Spleen (tissue), 11 donors: ENCODE measurements at regions not wholly inside any gene's neighbourhood (a gene's known extent, or its start where the extent isn't known, plus 50 kb on each side); places are given as distances from the start of the nearest gene placed in this dataset.

Source experiments
- DNase-seq: peaks from one replicate; pipeline ENCODE4 v3.0.0-alpha.2; 2020
- H3K27ac ChIP-seq, 8 donors: fragments of 200-600 bp; sonication (generic) in 7 of 8; 1 replicate in 4 of 8; 2 replicates in 4 of 8; pipeline versions ENCODE4 v1.5.0 to v1.8.0; 2016 to 2021; ENCODE audit warnings: inconsistent platforms in 4 of 8, mild to moderate bottlenecking in 4 of 8, moderate library complexity in 1 of 8
- H3K27me3 ChIP-seq, 7 donors: fragments of 200-600 bp; sonication (generic) in 6 of 7; replicated peaks in 1 of 7; 1 replicate in 4 of 7; 2 replicates in 3 of 7; pipeline versions ENCODE4 v1.5.0 to v1.8.0; 2016 to 2021; ENCODE audit warnings: inconsistent platforms in 3 of 7, mild to moderate bottlenecking in 1 of 7
- H3K36me3 ChIP-seq, 6 donors: fragments of 200-600 bp; sonication (generic) in 5 of 6; 1 replicate in 4 of 6; 2 replicates in 2 of 6; pipeline versions ENCODE4 v1.5.0 to v1.8.0; 2016 to 2021; ENCODE audit warnings: inconsistent platforms in 2 of 6
- H3K4me1 ChIP-seq, 6 donors: fragments of 200-600 bp; sonication (generic) in 5 of 6; 1 replicate in 3 of 6; 2 replicates in 3 of 6; pipeline versions ENCODE4 v1.5.0 to v1.8.0; 2016 to 2021; ENCODE audit warnings: inconsistent platforms in 3 of 6
- H3K4me3 ChIP-seq, 8 donors: fragments of 200-600 bp; sonication (generic) in 7 of 8; 1 replicate in 4 of 8; 2 replicates in 4 of 8; pipeline versions ENCODE4 v1.5.0 to v1.8.0; 2016 to 2021; ENCODE audit warnings: inconsistent platforms in 4 of 8, mild to moderate bottlenecking in 4 of 8, moderate library complexity in 2 of 8
- H3K9me3 ChIP-seq, 8 donors: fragments of 200-600 bp; sonication (generic) in 7 of 8; 1 replicate in 4 of 8; 2 replicates in 4 of 8; pipeline versions ENCODE4 v1.5.0 to v1.8.0; 2016 to 2021; ENCODE audit warnings: inconsistent platforms in 4 of 8
- POLR2A ChIP-seq, 3 donors: fragments of 450-650 bp; IDR thresholded peaks; one replicate each; pipeline ENCODE4 v1.5.1; 2017; ENCODE audit warnings: antibody characterized with exemption in 3 of 3, mild to moderate bottlenecking in 1 of 3
- POLR2AphosphoS5 ChIP-seq, 3 donors: sonication (generic); formaldehyde crosslinking; IDR thresholded peaks; one replicate each; pipeline ENCODE4 v1.5.1; 2017; ENCODE audit warnings: antibody characterized with exemption in 3 of 3
- WGBS, 5 donors: extraction: QIAGEN DNeasy Blood & Tissue Kit in 3 of 5; methylation state at CpG; one replicate each; pipeline versions ENCODE4 v1.1.5 to v1.1.7; 2013 to 2018; 5-methylcytosine and 5-hydroxymethylcytosine counted together
- intact Hi-C: fragments of 100-400 bp; cut with DNase I; formaldehyde crosslinking; loops from one replicate; pipeline ENCODE4 v1.15.0; 2023; ENCODE audit warnings: low total_unique reads
- TF ChIP-seq, protein P1 (sequence below), 11 experiments: fragments of 200-600 bp in 7 of 11; fragments of 450-650 bp in 4 of 11; sonication (generic) in 4 of 11; IDR thresholded peaks in 8 of 11; conservative IDR thresholded peaks in 3 of 11; 1 replicate in 7 of 11; 2 replicates in 4 of 11; pipeline versions ENCODE4 v1.4.0 to v1.8.0; 2016 to 2021; ENCODE audit warnings: antibody characterized with exemption in 11 of 11, inconsistent platforms in 4 of 11, mild to moderate bottlenecking in 1 of 11
- donor health status: healthy with polysubstance abuse.
- donor health status: DM: no; HTN: no; CAD: no; lungs with moderate emphysema.
- donor health status: DM: no; HTN: no; CAD: no.
- donor health status: Bipolar disorder and iron deficiency.
- donor health status: healthy.
- donor health status: DM: no; HTN: no; CAD: no.
- donor health status: DM: yes; HTN: yes; CAD: no.

DNA sequence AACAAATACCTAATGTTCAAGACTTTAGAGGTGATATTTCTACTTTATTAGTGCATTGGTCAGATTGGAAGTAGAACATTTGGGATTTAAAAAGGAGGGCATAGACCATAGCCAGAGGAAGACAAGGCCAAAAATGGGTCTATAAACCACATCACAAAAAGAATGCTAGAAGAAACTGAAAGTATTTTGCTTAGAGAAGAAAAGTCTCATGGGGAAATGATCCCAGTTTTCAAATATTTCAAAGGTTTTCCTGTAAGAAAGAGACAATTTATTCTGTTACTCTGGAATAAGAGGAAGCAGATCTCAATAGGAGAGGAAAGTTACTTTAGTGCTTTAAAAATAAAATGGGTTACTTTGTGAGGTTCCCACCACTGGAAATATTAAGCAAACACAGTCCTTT is 341.4 kb downstream of the TNS1 start:
- Histone ChIP-seq H3K27ac (no peak overlapping the region), H3K4me3 (no peak overlapping the region), H3K9me3 (no peaks in the 10 kb centered on the region), H3K27me3 (peaks cover 0 to 3% (median 0%) of the 10 kb centered on the region in 7 donors), H3K4me1 (peaks cover 0 to 10% (median 0%) of the 10 kb centered on the region in 6 donors), H3K36me3 (no peaks in the 10 kb centered on the region)
- DNase-seq = no peak
- no peak for TF ChIP-seq POLR2AphosphoS5 (IDR thresholded peaks at IDR 0.05)
- TF ChIP-seq, protein P1, sequence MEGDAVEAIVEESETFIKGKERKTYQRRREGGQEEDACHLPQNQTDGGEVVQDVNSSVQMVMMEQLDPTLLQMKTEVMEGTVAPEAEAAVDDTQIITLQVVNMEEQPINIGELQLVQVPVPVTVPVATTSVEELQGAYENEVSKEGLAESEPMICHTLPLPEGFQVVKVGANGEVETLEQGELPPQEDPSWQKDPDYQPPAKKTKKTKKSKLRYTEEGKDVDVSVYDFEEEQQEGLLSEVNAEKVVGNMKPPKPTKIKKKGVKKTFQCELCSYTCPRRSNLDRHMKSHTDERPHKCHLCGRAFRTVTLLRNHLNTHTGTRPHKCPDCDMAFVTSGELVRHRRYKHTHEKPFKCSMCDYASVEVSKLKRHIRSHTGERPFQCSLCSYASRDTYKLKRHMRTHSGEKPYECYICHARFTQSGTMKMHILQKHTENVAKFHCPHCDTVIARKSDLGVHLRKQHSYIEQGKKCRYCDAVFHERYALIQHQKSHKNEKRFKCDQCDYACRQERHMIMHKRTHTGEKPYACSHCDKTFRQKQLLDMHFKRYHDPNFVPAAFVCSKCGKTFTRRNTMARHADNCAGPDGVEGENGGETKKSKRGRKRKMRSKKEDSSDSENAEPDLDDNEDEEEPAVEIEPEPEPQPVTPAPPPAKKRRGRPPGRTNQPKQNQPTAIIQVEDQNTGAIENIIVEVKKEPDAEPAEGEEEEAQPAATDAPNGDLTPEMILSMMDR (IDR thresholded peaks at IDR 0.05 in 8 of 11, conservative IDR thresholded peaks at IDR 0.05 in 3 of 11) = no peak
- no peak for TF ChIP-seq POLR2A (IDR thresholded peaks at IDR 0.05)
- intact Hi-C loops = no loop called here

DNA sequence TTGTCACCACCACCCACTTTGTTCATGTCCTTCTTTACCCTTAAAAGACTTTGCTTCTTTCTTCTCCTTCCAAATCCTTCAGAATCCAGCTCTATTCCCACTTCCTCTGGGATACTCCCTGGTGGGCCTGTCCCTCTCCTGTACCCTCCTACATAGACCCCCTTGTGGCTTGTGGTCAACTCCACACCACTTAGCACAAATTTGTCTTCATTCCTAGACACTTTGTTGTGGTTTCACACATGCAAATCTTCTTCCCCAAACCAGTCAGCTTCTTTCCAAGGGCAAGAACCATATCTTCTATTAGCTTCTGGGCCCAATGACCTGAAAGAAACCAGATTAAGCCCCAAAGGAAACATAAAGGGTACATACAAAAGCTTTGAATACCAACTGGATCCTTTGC is 342.4 kb downstream of the TNS1 start:
- intact Hi-C loops = no loop called here
- Histone ChIP-seq H3K4me1 (peaks cover 0 to 10% (median 0%) of the 10 kb centered on the region in 6 donors), H3K4me3 (no peak overlapping the region), H3K9me3 (no peaks in the 10 kb centered on the region), H3K27ac (no peak overlapping the region), H3K36me3 (no peaks in the 10 kb centered on the region), H3K27me3 (peaks cover 0 to 3% (median 0%) of the 10 kb centered on the region in 7 donors)
- no peak for DNase-seq
- TF ChIP-seq, protein P1 (IDR thresholded peaks at IDR 0.05 in 8 of 11, conservative IDR thresholded peaks at IDR 0.05 in 3 of 11) = no peak
- TF ChIP-seq POLR2A (IDR thresholded peaks at IDR 0.05) = no peak
- no peak for TF ChIP-seq POLR2AphosphoS5 (IDR thresholded peaks at IDR 0.05)

DNA sequence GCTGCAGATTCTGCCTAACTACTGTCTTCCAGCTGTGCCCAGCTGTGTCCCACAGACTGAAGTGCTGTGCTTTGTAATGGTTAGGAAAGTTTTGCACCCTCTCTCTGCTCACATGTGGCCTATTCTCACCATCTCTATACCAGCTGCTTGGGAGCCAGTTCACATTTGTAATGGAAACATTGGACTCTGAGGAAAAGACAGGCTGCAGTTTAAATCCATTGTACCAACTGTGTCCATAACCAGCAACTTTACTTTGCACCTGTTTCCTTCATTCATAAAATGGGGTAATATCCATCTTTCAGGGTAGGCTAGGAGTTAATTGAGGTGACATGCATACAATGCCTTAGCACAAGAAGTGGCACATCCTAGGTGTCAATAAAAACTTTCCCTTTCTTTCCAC is 344.0 kb downstream of the TNS1 start:
- TF ChIP-seq POLR2AphosphoS5 (IDR thresholded peaks at IDR 0.05) (no peak), POLR2A (IDR thresholded peaks at IDR 0.05) (no peak)
- TF ChIP-seq, protein P1 (IDR thresholded peaks at IDR 0.05 in 8 of 11, conservative IDR thresholded peaks at IDR 0.05 in 3 of 11) = no peak
- Histone ChIP-seq H3K9me3 (no peaks in the 10 kb centered on the region), H3K4me1 (peaks cover 0 to 10% (median 0%) of the 10 kb centered on the region in 6 donors), H3K27ac (no peak overlapping the region), H3K4me3 (no peak overlapping the region), H3K27me3 (peaks cover 0 to 3% (median 0%) of the 10 kb centered on the region in 7 donors), H3K36me3 (no peaks in the 10 kb centered on the region)
- DNase-seq = no peak
- intact Hi-C loops = no loop called here

DNA sequence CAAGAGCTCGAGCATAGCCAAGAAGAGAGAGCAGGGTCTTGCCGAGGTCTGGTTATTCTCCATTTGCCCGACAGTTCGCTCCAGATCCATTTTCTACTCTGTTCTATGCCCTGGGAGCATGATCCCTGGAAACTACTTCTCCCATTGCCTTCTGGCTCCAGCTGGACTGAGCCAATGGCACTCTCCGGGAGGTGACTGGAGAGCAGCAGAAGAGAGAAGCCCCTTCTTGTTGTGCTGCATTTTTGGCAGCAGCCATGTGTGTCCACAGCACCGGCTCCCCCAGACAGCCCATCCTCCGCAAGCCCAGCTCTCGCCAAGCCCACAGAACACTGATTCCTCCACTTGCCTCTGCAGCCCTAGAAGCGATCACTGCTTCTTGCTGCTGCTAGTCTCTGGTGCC is 345.5 kb downstream of the TNS1 start:
- no peaks in the 10 kb centered on the region for H3K9me3 ChIP-seq
- DNase-seq = no peak
- no peaks in the 10 kb centered on the region for H3K36me3 ChIP-seq
- 89 to 92% (median 91%) methylated on average over 9 of the region's 9 CpGs for WGBS, 5 donors
- H3K4me3 ChIP-seq = no peak overlapping the region
- H3K4me1 ChIP-seq = peaks cover 0 to 14% (median 0%) of the 10 kb centered on the region in 6 donors
- intact Hi-C loops = no loop called here
- H3K27me3 ChIP-seq = peaks cover 0 to 3% (median 0%) of the 10 kb centered on the region in 7 donors
- no peak overlapping the region for H3K27ac ChIP-seq
- TF ChIP-seq, protein P1 (IDR thresholded peaks at IDR 0.05 in 8 of 11, conservative IDR thresholded peaks at IDR 0.05 in 3 of 11) = no peak
- TF ChIP-seq POLR2AphosphoS5 (IDR thresholded peaks at IDR 0.05) (no peak), POLR2A (IDR thresholded peaks at IDR 0.05) (no peak)
